ENCODE measurements at regions not wholly inside any gene's neighbourhood (a gene's known extent, or its start where the extent isn't known, plus 50 kb on each side); places are given as distances from the start of the nearest gene placed in this dataset.
"Not testable (repeated sequence)": the region's sequence is repeated elsewhere in the genome, so short reads cannot be mapped to it uniquely, and the experiment has no call there.

DNA sequence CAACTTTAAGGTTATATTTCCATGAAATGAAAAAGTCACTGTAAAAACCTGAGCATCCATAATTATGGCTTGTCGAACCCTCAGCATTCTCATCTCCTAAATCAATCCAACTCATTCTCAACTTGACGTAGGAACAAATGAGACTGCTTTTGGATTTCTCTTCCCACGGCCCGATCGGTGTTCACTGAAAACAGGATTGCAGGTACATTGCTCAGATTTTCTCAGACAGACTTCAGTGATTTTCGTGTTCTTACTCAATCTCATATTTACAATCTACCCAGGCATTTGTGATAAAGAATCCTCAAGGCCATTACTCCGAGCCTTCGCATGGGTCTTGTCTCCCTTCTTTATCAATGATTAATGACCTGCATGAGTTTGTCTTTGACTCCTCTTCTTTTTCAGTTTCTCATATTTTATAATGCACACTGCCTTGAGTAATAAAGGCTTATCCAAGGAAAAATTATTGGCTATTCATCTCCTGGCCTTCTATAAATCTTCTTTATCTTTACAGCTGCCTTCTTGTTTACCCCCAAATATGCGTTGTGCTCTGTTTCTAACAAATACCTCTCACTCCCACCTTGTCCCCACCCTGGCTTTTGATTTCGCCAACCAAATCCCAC is 90.4 kb upstream of the MYO3A start:
- no peaks in the 10 kb centered on the region for H3K9me3 Mint-ChIP-seq (ENCODE audit: unreplicated experiment)
- H3K4me3 Mint-ChIP-seq (ENCODE audit: unreplicated experiment), result no peak overlapping the region
- peaks cover 64% of the 10 kb centered on the region for H3K27me3 Mint-ChIP-seq (ENCODE audit: insufficient read depth, unreplicated experiment)
- ChIA-PET CTCF (no interaction called here), POLR2A (no interaction called here)
- no peaks in the 10 kb centered on the region for H3K36me3 Mint-ChIP-seq (ENCODE audit: insufficient read depth, unreplicated experiment)
- no TSS peak for BruUV-seq (replicated peaks)
- no peak for DNase-seq (ENCODE audit: unreplicated experiment)
- no peak overlapping the region for H3K27ac Mint-ChIP-seq (ENCODE audit: low read depth, unreplicated experiment)
- no peaks in the 10 kb centered on the region for H3K4me1 Mint-ChIP-seq (ENCODE audit: insufficient read depth, unreplicated experiment)
- intact Hi-C loops (cut with micrococcal nuclease), result no loop called here
- TF ChIP-seq, protein P1, sequence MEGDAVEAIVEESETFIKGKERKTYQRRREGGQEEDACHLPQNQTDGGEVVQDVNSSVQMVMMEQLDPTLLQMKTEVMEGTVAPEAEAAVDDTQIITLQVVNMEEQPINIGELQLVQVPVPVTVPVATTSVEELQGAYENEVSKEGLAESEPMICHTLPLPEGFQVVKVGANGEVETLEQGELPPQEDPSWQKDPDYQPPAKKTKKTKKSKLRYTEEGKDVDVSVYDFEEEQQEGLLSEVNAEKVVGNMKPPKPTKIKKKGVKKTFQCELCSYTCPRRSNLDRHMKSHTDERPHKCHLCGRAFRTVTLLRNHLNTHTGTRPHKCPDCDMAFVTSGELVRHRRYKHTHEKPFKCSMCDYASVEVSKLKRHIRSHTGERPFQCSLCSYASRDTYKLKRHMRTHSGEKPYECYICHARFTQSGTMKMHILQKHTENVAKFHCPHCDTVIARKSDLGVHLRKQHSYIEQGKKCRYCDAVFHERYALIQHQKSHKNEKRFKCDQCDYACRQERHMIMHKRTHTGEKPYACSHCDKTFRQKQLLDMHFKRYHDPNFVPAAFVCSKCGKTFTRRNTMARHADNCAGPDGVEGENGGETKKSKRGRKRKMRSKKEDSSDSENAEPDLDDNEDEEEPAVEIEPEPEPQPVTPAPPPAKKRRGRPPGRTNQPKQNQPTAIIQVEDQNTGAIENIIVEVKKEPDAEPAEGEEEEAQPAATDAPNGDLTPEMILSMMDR (IDR thresholded peaks at IDR 0.05; ENCODE audit: unreplicated experiment), result no peak

DNA sequence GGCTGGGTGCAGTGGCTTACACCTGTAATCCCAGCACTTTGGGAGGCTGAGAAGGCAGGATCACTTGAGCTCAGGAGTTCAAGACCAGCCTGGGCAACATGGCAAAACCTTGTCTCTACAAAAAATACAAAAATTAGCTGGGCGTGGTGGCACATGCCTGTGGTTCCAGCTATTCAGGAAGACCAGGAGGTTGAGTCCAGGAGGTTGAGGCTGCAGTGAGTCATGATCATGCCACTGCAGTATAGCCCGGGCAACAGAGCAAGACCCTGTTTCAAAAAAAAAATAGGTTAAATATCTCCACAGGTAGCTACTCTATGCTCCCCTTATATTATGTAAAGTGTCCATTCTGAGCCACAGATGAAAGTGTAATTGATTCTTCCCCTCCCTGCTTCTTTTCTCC is 89.3 kb upstream of the MYO3A start:
- H3K36me3 Mint-ChIP-seq (ENCODE audit: insufficient read depth, unreplicated experiment); DNase-seq (ENCODE audit: unreplicated experiment); H3K27ac Mint-ChIP-seq (ENCODE audit: low read depth, unreplicated experiment); H3K9me3 Mint-ChIP-seq (ENCODE audit: unreplicated experiment); BruUV-seq (replicated peaks); intact Hi-C loops (cut with micrococcal nuclease); POLR2A ChIA-PET; H3K4me3 Mint-ChIP-seq (ENCODE audit: unreplicated experiment); H3K4me1 Mint-ChIP-seq (ENCODE audit: insufficient read depth, unreplicated experiment): not testable (repeated sequence)
- H3K27me3 Mint-ChIP-seq (ENCODE audit: insufficient read depth, unreplicated experiment), result peaks cover 64% of the 10 kb centered on the region
- CTCF ChIA-PET, result interaction anchor here (0.6 kb wide), 2 partner anchors 35 to 424 kb away, joined by 3 read pairs; no protein-coding TSS in a partner anchor

DNA sequence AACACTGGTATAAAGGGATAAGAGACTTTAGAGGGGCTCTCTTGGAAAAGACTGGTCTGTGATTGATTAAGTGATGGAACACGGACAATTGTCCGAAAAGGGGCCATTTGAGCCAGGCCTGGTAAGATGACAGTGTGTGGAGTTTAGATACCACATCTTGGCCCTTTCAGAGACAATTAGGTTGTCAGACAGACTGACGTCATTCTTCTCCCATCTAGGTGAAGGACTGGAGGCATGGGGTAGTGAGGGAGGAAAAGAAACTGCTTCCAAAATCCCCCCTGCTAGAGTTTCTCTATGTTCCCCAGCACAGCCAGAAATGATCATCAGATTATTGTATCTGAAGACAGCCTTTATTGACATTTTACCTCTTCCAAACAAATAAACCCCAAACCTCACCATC is 84.8 kb upstream of the MYO3A start:
- intact Hi-C loops (cut with micrococcal nuclease), result no loop called here
- peaks cover 87% of the 10 kb centered on the region for H3K27me3 Mint-ChIP-seq (ENCODE audit: insufficient read depth, unreplicated experiment)
- H3K9me3 Mint-ChIP-seq (ENCODE audit: unreplicated experiment), result no peaks in the 10 kb centered on the region
- H3K36me3 Mint-ChIP-seq (ENCODE audit: insufficient read depth, unreplicated experiment), result no peaks in the 10 kb centered on the region
- H3K4me1 Mint-ChIP-seq (ENCODE audit: insufficient read depth, unreplicated experiment), result no peaks in the 10 kb centered on the region
- H3K27ac Mint-ChIP-seq (ENCODE audit: low read depth, unreplicated experiment), result no peak overlapping the region
- TF ChIP-seq, protein P1 (IDR thresholded peaks at IDR 0.05; ENCODE audit: unreplicated experiment), result no peak
- POLR2A ChIA-PET, result no interaction called here
- DNase-seq (ENCODE audit: unreplicated experiment), result no peak
- H3K4me3 Mint-ChIP-seq (ENCODE audit: unreplicated experiment), result no peak overlapping the region
- no TSS peak for BruUV-seq (replicated peaks)
- CTCF ChIA-PET, result no interaction called here

DNA sequence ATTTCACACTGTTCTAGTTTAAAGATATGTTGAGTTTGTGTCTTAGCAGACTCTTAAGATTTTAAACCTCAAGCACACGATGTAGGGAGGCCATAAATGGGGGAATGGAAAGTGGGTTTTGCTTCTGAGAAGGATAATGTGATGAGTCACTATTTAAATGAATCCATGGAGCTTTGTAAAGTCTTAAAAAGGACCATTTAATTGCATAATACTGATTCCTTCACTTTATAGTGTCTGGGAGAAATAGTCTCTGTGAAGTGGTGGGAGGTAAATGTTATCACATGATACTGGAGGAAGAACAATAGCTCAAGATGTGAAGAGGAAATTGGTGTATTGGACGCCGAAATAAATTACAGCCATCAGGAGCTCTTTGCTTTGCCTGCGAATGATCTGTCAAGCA is 84.0 kb upstream of the MYO3A start:
- TF ChIP-seq, protein P1 (IDR thresholded peaks at IDR 0.05; ENCODE audit: unreplicated experiment), result no peak
- peaks cover 87% of the 10 kb centered on the region for H3K27me3 Mint-ChIP-seq (ENCODE audit: insufficient read depth, unreplicated experiment)

DNA sequence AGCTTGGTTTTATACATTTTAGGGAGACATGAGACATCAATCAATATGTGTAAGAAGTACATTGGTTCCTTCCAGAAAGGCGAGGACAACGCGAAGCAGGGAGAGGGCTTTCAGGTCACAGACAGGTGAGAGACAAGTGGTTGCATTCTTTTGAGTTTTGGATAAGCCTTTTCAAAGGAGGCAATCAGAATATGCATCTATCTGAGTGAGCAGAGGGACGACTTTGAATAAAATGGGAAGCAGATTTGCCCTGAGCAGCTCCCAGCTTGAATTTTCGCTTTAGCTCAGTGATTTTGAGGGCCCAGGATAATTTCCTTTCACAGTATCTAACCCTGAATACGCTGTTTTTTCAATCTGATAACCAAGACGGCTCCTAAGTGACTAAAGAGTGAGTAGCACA is 82.5 kb upstream of the MYO3A start:
- intact Hi-C loops (cut with micrococcal nuclease), result no loop called here

More for the DNA sequence above, 84.0 kb upstream of the MYO3A start:
- no peak overlapping the region for H3K4me3 Mint-ChIP-seq (ENCODE audit: unreplicated experiment)
- no peak overlapping the region for H3K27ac Mint-ChIP-seq (ENCODE audit: low read depth, unreplicated experiment)
- ChIA-PET POLR2A (no interaction called here), CTCF (no interaction called here)
- H3K9me3 Mint-ChIP-seq (ENCODE audit: unreplicated experiment), result no peaks in the 10 kb centered on the region
- no peak for DNase-seq (ENCODE audit: unreplicated experiment)
- BruUV-seq (replicated peaks), result no TSS peak
- no peaks in the 10 kb centered on the region for H3K36me3 Mint-ChIP-seq (ENCODE audit: insufficient read depth, unreplicated experiment)
- intact Hi-C loops (cut with micrococcal nuclease), result no loop called here
- no peaks in the 10 kb centered on the region for H3K4me1 Mint-ChIP-seq (ENCODE audit: insufficient read depth, unreplicated experiment)

More for the DNA sequence above, 82.5 kb upstream of the MYO3A start:
- no TSS peak for BruUV-seq (replicated peaks)
- ChIA-PET CTCF (no interaction called here), POLR2A (no interaction called here)
- Mint-ChIP-seq H3K27me3 (ENCODE audit: insufficient read depth, unreplicated experiment) (peaks cover 74% of the 10 kb centered on the region), H3K36me3 (ENCODE audit: insufficient read depth, unreplicated experiment) (no peaks in the 10 kb centered on the region), H3K4me1 (ENCODE audit: insufficient read depth, unreplicated experiment) (no peaks in the 10 kb centered on the region), H3K27ac (ENCODE audit: low read depth, unreplicated experiment) (no peak overlapping the region), H3K9me3 (ENCODE audit: unreplicated experiment) (no peaks in the 10 kb centered on the region), H3K4me3 (ENCODE audit: unreplicated experiment) (no peak overlapping the region)
- TF ChIP-seq, protein P1 (IDR thresholded peaks at IDR 0.05; ENCODE audit: unreplicated experiment), result no peak
- DNase-seq (ENCODE audit: unreplicated experiment), result no peak
